Stomach (tissue), 8 donors: ENCODE measurements at regions not wholly inside any gene's neighbourhood (a gene's known extent, or its start where the extent isn't known, plus 50 kb on each side); places are given as distances from the start of the nearest gene placed in this dataset.

ENCODE experiments used
- DNase-seq, 2 donors: peaks; one replicate each; pipeline versions ENCODE4 v3.0.0 to v3.0.0-alpha.2; 2013 to 2019
- H3K27ac ChIP-seq, 5 donors: fragments of 200-600 bp in 4 of 5; sonication (generic) in 4 of 5; one replicate each; pipeline ENCODE4 v1.5.1; 2013 to 2019; ENCODE audit warnings: mild to moderate bottlenecking in 1 of 5, moderate library complexity in 1 of 5
- H3K27me3 ChIP-seq, 3 donors: fragments of 200-600 bp; sonication (generic); one replicate each; pipeline ENCODE4 v1.5.1; 2017 to 2019; ENCODE audit warnings: mixed run types in 1 of 3
- H3K36me3 ChIP-seq, 4 donors: fragments of 200-600 bp; sonication (generic); 1 replicate in 3 of 4; 2 replicates in 1 of 4; pipeline ENCODE4 v1.5.1; 2016 to 2019
- H3K4me1 ChIP-seq, 4 donors: fragments of 200-600 bp; sonication (generic); one replicate each; pipeline ENCODE4 v1.5.1; 2016 to 2019
- H3K4me3 ChIP-seq, 4 donors: fragments of 200-600 bp; sonication (generic) in 3 of 4; one replicate each; pipeline ENCODE4 v1.5.1; 2016 to 2019; ENCODE audit warnings: mild to moderate bottlenecking in 1 of 4
- H3K9me3 ChIP-seq, 4 donors: fragments of 200-600 bp; sonication (generic); one replicate each; pipeline ENCODE4 v1.5.1; 2016 to 2019
- CTCF ChIP-seq, 7 experiments: fragments of 450-650 bp in 4 of 7; fragments of 200-600 bp in 3 of 7; sonication (generic) in 3 of 7; IDR thresholded peaks; one replicate each; pipeline ENCODE4 v1.5.1; 2016 to 2019; ENCODE audit warnings: antibody characterized with exemption in 7 of 7, control low read depth in 2 of 7, mild to moderate bottlenecking in 1 of 7
- EP300 ChIP-seq: sonication (generic); formaldehyde crosslinking; IDR thresholded peaks from one replicate; pipeline ENCODE4 v1.6.1; 2017; ENCODE audit warnings: antibody characterized with exemption
- POLR2A ChIP-seq, 4 donors: fragments of 450-650 bp; IDR thresholded peaks; one replicate each; pipeline ENCODE4 v1.6.1; 2016; ENCODE audit warnings: antibody characterized with exemption in 4 of 4, control low read depth in 2 of 4, mild to moderate bottlenecking in 1 of 4, moderate library complexity in 1 of 4
- POLR2AphosphoS5 ChIP-seq, 3 donors: sonication (generic); formaldehyde crosslinking; IDR thresholded peaks; one replicate each; pipeline ENCODE4 v1.6.1; 2016; ENCODE audit warnings: antibody characterized with exemption in 3 of 3
- WGBS, 5 donors: extraction: QIAGEN DNeasy Blood & Tissue Kit in 3 of 5; methylation state at CpG; one replicate each; pipeline versions ENCODE4 v1.1.5 to v1.1.7; 2013 to 2018; 5-methylcytosine and 5-hydroxymethylcytosine counted together
- intact Hi-C: fragments of 100-400 bp; cut with DNase I; formaldehyde crosslinking; loops from one replicate; pipeline ENCODE4 v1.15.1; 2023; ENCODE audit warnings: low total_unique reads
- donor health status: healthy with polysubstance abuse.
- donor health status: Bipolar disorder and iron deficiency.
- donor health status: healthy.

DNA sequence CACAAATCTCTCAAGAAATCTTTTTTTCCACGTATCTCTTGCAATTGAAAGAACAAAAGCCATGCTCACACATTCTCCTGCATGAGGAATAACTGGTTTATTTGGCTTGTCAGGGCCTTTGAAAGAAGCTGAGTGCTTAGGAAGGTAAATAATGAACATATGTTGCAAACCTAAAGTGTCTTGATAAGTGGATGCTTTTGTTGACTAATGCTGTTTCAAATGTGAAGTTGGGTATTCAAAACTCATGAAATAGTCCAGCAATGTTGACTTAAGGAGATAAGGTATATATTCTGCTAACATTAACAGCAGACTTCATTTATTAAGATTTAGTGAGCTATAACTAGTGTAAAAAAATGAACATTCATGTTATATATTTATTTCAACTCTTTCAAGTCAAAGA lies 1792.7 kb upstream of the MIR17HG start:
- WGBS, 5 donors, result 12 to 31% (median 17%) methylated on average over 1 of the region's 1 CpG
- DNase-seq, result peak in 1 of 2 donors; percentile 55
- Histone ChIP-seq H3K27me3 (no peaks in the 10 kb centered on the region), H3K4me1 (no peaks in the 10 kb centered on the region), H3K4me3 (no peak overlapping the region), H3K9me3 (no peaks in the 10 kb centered on the region), H3K36me3 (no peaks in the 10 kb centered on the region), H3K27ac (no peak overlapping the region)
- intact Hi-C loops, result no loop called here
- TF ChIP-seq CTCF (IDR thresholded peaks at IDR 0.05) (no peak), POLR2AphosphoS5 (IDR thresholded peaks at IDR 0.05) (no peak), POLR2A (IDR thresholded peaks at IDR 0.05) (no peak), EP300 (no peak)

DNA sequence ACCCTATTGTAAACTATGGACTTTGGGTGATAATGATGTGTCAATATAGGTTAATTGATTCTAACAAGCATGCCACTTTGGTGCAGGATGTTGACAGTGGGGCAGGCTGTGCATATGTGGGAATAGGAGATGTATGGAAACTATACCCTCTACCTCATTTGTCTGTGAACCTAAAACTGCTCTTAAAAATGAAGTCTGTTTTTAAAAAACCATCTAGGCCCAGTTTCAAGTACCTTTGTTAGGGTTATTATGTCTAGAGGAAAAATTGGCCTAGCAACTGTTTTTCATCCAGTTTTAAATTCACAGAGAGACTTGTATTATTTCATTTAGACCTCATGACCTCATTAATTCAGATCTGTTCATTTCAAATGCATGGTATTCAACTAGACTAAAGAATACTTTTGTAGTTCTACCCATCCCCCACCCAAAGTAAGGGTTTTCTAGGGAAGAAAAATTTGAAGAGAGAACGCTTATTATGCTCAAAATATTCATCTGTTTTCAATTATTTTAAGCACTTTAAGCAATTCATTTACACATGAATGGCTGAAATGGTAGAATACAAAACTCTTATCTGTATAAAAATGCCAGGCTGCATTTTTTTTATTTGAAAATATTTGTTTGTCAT lies 1781.9 kb upstream of the MIR17HG start:
- no peak for DNase-seq
- no peak overlapping the region for H3K4me3 ChIP-seq
- no peaks in the 10 kb centered on the region for H3K27me3 ChIP-seq
- no peaks in the 10 kb centered on the region for H3K36me3 ChIP-seq
- TF ChIP-seq EP300, result no peak
- TF ChIP-seq POLR2A (IDR thresholded peaks at IDR 0.05), result no peak
- WGBS, 5 donors, result 63 to 91% (median 82%) methylated on average over 1 of the region's 1 CpG
- intact Hi-C loops, result no loop called here
- no peak overlapping the region for H3K27ac ChIP-seq
- no peaks in the 10 kb centered on the region for H3K9me3 ChIP-seq
- H3K4me1 ChIP-seq, result no peaks in the 10 kb centered on the region

DNA sequence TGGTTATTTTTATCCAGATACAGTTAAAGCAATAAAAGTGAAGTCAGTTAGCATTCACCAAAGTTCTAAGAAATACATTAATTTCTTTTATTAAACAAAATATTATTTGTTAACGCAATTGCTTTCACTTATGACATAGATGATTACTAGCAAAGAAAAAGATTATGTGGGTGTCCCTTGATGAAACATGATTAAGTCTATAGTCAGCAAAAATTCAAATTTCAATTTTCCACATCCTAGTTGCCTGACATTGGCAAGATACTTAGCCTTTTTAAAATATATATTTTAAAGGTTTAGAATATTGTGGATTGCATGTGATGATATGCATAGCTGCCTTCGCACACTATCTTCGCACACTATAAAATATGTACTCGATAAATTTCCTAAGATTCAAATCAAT lies 1780.5 kb upstream of the MIR17HG start:
- H3K4me3 ChIP-seq, result no peak overlapping the region
- 69 to 98% (median 96%) methylated on average over 4 of the region's 4 CpGs for WGBS, 5 donors
- H3K27me3 ChIP-seq, result no peaks in the 10 kb centered on the region
- H3K4me1 ChIP-seq, result no peaks in the 10 kb centered on the region
- no peak overlapping the region for H3K27ac ChIP-seq
- peaks cover 0 to 4% (median 0%) of the 10 kb centered on the region in 4 donors for H3K9me3 ChIP-seq
- no peaks in the 10 kb centered on the region for H3K36me3 ChIP-seq
- TF ChIP-seq POLR2AphosphoS5 (IDR thresholded peaks at IDR 0.05) (no peak), EP300 (no peak), POLR2A (IDR thresholded peaks at IDR 0.05) (no peak), CTCF (IDR thresholded peaks at IDR 0.05) (no peak)
- intact Hi-C loops, result no loop called here
- DNase-seq, result no peak

DNA sequence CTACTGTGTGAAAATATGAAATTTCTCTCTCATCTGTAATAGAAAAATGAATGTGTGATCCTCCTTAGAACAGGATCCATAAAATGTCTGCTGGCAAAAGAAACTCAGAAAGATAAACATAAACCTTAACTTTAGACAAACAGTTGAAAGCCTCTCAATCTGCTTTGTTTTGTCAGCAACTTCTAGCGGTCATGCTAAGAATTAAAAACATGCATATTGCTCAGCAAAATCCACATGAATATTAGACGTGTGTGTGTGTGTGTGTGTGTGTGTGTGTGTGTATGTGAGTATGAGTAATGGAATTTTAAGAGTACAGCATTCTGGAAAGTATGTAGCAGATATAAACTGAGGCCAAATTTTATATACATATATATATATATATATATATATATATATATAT lies 1779.2 kb upstream of the MIR17HG start:
- H3K27me3 ChIP-seq, result no peaks in the 10 kb centered on the region
- DNase-seq, result no peak
- no peak overlapping the region for H3K4me3 ChIP-seq
- no peaks in the 10 kb centered on the region for H3K36me3 ChIP-seq
- intact Hi-C loops, result no loop called here
- H3K9me3 ChIP-seq, result peaks cover 0 to 7% (median 0%) of the 10 kb centered on the region in 4 donors
- TF ChIP-seq POLR2A (IDR thresholded peaks at IDR 0.05) (no peak), EP300 (no peak)
- H3K27ac ChIP-seq, result no peak overlapping the region
- H3K4me1 ChIP-seq, result no peaks in the 10 kb centered on the region
- WGBS, 5 donors, result 57 to 78% (median 59%) methylated on average over 2 of the region's 2 CpGs

DNA sequence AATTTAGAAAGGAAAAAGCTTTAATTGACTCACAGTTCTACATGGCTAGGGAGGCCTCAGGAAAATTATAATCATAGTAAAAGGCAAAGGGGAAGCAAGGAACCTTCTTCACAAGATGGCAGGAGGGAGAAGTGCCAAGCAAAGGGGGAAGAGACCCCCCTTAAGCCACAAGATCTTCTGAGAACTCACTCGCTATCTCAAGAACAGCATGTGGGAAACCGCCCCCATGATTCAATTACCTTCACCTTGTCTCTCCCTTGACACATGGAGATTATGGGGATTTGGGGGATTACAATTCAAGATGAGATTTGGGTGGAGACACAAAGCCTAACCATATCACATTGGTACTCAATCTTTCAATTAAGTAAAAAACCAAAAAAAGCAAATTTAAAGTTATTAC lies 1778.7 kb upstream of the MIR17HG start:
- Histone ChIP-seq H3K4me3 (no peak overlapping the region), H3K9me3 (peaks cover 0 to 7% (median 0%) of the 10 kb centered on the region in 4 donors), H3K36me3 (no peaks in the 10 kb centered on the region), H3K27me3 (no peaks in the 10 kb centered on the region), H3K27ac (no peak overlapping the region), H3K4me1 (no peaks in the 10 kb centered on the region)
- DNase-seq, result no peak
- 46 to 95% (median 91%) methylated on average over 2 of the region's 2 CpGs for WGBS, 5 donors
- no peak for TF ChIP-seq POLR2A (IDR thresholded peaks at IDR 0.05)
- TF ChIP-seq EP300, result no peak
- no peak for TF ChIP-seq CTCF (IDR thresholded peaks at IDR 0.05)
- no peak for TF ChIP-seq POLR2AphosphoS5 (IDR thresholded peaks at IDR 0.05)
- intact Hi-C loops, result no loop called here
